GM18909 (cell line): ENCODE measurements at regions not wholly inside any gene's neighbourhood (a gene's known extent, or its start where the extent isn't known, plus 50 kb on each side); places are given as distances from the start of the nearest gene placed in this dataset.

Source experiments
- ATAC-seq: cut with Tn5 transposase; IDR thresholded peaks from one replicate; pipeline ENCODE4 v1.9.1; 2021; ENCODE audit warnings: mild to moderate bottlenecking; ENCODE audit not compliant: unreplicated experiment, poor library complexity

GRCh38 chr2:193627927-193628272, 1433.2 kb upstream of the TMEFF2 start:
- ATAC-seq = no peak

DNA sequence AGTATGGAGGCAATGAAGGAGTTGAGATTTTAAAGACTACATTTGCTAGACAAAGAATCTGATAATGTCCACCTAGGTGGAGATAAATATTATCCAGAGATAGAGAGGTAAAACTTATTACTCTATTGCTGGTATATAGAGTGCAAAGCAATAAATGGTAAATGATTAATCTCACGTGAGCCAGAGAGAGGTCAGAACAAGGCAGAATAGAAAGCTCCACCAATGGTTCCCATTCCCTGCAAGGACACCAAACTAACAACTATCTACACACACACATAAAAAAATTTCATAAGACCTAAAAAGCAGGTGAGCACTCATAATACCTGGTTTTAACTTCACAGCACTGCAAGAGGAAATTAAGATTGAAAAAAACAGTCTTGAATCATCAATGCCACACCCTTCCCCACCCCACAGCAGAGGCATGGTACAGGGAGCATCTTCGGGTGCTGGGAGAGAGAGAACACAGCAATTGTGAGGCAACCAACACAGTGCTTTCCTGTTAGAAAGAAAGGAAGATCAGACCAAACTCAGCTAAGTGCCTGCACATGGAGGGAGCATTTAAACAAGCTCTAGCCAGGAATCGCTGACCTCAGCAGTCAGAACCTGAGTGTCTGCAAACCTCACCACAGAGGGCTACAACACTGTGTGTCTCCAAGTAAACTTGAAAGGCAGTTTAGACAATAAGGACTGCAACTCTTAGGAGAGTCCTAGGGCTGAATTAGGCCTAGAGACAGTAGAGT, 1432.6 kb upstream of the TMEFF2 start:
- ATAC-seq = no peak

DNA sequence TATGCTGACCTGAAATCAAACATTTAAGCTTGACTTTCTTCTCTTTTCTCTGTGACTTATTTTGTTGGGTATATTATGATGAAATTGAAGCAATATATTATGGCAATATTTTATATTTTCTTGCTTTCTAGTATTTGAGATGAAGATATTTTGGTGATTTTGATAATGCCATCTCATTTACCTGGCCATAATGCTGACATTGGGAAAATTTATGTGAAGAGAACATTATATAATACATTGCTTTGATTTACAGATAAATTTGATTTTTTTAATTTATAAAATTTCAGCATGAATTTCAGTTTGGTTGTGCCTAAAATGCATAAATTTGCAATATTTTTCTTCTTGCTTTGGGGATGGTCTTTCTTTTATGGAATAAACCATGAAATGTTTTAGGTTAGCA, 1413.7 kb upstream of the TMEFF2 start:
- ATAC-seq = no peak

- no peak for ATAC-seq
Observed at GRCh38 chr2:193590831-193591230, 1396.1 kb upstream of the TMEFF2 start.

DNA sequence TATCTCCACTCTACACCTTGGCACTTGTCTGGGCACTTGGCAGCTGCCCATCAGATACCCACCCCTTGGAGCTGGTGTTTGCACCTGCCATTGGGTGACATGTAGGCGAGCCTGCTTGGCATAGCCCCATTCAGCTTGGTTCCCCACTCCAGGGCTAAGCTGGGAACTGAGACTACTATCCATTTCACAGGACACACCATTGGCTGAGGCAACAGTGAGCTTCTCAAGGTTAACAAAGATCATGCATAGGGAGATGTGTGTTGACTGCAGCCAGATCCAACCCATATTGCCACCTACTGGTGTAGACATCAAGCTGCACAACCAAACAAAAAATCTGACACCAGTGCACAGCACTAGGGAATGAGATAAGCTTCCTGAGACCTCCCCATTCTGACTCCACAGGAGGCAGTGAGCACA, 1389.8 kb upstream of the TMEFF2 start:
- ATAC-seq = peak; percentile 85

GRCh38 chr2:193583638-193584400, 1389.1 kb upstream of the TMEFF2 start:
- ATAC-seq = no peak

GRCh38 chr2:193581807-193582206, 1387.1 kb upstream of the TMEFF2 start:
- ATAC-seq = no peak

- ATAC-seq = no peak
Observed at GRCh38 chr2:193580176-193580950, 1385.6 kb upstream of the TMEFF2 start.

- ATAC-seq = no peak
Observed at GRCh38 chr2:193566886-193567285, 1372.2 kb upstream of the TMEFF2 start.

- no peak for ATAC-seq
Observed at GRCh38 chr2:193566276-193566675, 1371.5 kb upstream of the TMEFF2 start.

DNA sequence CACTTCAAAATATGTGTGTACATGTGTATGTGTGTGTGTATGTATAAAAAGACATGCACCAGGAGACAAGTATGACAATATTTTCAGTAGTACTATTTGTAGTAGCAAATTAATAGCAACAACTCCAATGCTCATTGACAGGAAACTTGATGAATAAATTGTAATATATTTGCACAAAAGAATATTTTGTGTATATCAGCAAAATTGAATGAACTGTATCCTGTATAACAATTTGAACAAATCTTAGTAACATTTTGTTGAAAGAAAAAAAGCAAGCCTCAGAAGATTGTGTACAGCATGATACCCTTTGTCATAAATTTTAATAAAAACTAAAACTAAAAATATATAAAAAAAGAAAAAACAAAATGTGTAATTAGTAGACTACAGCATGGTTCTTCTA, 1367.3 kb upstream of the TMEFF2 start:
- no peak for ATAC-seq

DNA sequence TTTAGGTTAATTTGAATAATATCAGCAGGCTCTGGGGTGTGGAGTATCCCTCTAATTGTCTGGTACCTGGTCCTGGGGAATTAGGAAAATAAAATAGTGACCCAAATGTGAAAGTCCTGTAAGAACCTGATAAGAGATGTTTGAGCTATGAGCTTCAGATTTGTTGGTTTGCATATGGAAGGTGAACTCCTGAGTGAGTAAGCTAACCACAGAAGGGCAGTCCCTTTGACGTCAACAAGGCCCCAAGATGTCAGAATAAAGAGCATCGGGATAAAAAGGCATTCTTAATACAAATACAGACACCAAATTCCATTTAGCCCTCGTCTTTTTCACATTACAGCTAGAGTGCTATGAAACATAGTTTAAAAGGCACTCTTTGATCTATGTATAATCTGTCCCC, 1366.3 kb upstream of the TMEFF2 start:
- ATAC-seq = no peak

- ATAC-seq = no peak
Observed at GRCh38 chr2:193556766-193557470, 1362.2 kb upstream of the TMEFF2 start.

GRCh38 chr2:193549661-193550060, 1354.9 kb upstream of the TMEFF2 start:
- ATAC-seq = no peak

DNA sequence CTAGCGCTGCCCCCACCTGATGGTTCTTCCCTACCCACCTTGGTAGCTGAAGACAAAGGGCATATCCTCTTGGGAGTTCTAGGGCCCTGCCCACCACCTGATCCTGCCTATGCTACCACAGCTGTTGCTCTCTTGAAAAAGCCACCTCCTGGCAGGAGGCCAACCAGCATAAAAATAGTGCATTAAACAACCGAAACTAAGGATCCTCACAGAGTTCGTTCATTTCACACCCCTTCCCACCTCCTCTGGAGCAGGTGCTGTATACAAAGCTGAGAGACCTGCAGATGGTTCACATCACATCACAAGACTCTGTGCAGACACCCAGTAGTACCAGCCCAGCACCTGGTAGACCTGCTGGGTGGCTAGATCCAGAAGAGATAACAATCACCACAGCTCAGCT, 1348.0 kb upstream of the TMEFF2 start:
- no peak for ATAC-seq

GRCh38 chr2:193539188-193539587, 1344.5 kb upstream of the TMEFF2 start:
- peak; percentile 87 for ATAC-seq

- ATAC-seq = no peak
Observed at GRCh38 chr2:193538061-193538460, 1343.3 kb upstream of the TMEFF2 start.

DNA sequence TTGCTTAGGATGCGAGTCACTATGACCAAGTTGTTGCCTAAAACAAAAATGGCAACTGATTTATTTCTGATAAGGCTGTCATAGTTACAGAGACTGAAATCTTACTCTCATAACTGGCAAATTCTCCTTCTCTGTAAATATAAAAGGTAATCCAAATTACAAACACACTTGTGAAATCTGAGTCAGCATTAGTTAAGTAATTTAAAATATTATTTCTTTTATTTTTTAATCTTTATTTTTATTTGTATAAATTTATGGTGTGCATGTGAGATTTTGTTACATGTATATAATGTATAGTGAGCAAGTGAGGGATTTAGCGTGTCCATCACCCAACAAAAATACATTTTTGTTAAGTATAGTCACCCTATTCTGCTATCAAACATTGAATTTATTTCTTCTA, 1342.8 kb upstream of the TMEFF2 start:
- no peak for ATAC-seq

DNA sequence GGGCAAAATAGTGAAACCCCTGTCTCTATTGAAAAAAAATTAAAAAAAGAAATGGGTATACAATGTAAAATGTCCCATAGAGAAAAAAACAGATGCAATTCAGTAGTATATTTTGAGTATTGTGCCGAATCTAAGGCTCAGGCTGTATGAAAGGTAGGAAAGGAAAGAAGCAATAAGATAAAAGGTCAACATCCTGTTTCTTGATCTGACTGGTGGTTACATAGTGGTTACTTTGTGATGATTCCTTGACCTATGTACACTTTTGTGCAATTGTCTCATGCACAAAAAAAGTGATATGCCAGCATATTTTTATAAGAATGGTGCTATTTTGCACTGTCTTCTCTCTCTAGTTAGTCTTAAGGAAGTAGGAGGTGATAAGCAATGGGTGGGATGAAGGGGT, 1333.7 kb upstream of the TMEFF2 start:
- ATAC-seq = no peak

DNA sequence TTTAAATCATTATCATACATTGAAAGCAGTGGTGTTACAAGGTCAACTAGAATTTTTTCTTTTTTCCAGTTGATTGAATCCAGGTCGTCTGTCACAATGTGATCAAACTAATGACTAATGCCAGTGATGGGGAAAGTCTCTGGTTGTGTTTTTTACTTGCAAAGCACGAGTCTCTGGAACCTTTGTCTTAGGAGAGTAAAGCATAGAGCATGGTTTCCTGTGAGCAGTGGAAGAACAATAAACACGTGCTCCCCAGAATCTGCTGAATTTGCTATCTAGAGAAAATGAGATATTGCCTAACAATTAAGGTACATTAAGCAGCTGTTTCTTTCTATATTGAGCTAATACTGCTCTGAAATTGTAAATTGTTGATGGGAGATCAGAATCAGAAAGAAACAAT, 1332.4 kb upstream of the TMEFF2 start:
- no peak for ATAC-seq

- no peak for ATAC-seq
Observed at GRCh38 chr2:193523662-193524061, 1328.9 kb upstream of the TMEFF2 start.
